HG03432 (cell line): ENCODE measurements at regions not wholly inside any gene's neighbourhood (a gene's known extent, or its start where the extent isn't known, plus 50 kb on each side); places are given as distances from the start of the nearest gene placed in this dataset.
"Not testable (repeated sequence)": the region's sequence is repeated elsewhere in the genome, so short reads cannot be mapped to it uniquely, and the experiment has no call there.

Source experiments
- ATAC-seq: cut with Tn5 transposase; IDR thresholded peaks from one replicate; pipeline ENCODE4 v1.9.1; 2021; ENCODE audit warnings: mild to moderate bottlenecking, moderate library complexity; ENCODE audit not compliant: unreplicated experiment

GRCh38 chr13:67977066-67977465 lies 746.9 kb upstream of the PCDH9 start:
- no peak for ATAC-seq

GRCh38 chr13:67971291-67971690 lies 741.2 kb upstream of the PCDH9 start:
- no peak for ATAC-seq

GRCh38 chr13:67967031-67967430 lies 736.9 kb upstream of the PCDH9 start:
- no peak for ATAC-seq

GRCh38 chr13:67966065-67966464 lies 735.9 kb upstream of the PCDH9 start:
- ATAC-seq, result no peak

DNA sequence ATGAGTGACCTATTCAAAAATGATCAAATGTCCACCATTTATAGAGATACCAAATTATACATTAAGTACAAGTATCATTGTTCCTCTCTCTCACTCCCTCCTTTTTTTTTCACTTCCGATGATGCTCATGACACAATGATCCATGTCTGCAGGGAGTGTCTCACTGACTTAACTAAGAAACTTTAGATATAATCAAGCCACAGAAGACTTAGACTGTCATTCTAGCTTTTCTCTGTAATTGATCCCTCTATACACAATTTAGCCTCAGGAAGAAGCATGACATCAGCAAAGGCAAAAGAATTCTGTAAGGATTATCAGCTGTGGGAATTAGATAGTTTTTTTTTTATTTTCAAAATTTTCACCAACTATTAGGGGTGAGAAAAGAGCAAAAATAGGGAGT lies 734.9 kb upstream of the PCDH9 start:
- no peak for ATAC-seq

DNA sequence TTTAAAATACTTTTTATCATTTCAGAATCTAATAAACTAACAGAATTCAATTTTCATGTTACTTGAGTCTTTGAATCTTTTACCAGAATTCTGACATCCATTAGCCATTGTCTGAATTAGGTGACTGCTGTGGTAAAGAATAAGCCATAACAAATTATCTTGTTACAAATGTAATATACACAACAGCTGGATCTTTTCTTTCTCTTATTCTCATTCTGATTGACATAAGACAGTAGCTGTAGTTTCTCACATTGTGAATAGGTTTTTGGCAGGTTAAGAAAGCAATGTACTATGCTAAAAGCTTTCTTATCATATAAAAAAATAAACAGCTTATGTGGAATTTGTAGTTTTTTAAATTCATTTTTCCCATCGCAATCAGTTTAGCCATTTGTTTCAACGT lies 734.0 kb upstream of the PCDH9 start:
- ATAC-seq, result no peak

DNA sequence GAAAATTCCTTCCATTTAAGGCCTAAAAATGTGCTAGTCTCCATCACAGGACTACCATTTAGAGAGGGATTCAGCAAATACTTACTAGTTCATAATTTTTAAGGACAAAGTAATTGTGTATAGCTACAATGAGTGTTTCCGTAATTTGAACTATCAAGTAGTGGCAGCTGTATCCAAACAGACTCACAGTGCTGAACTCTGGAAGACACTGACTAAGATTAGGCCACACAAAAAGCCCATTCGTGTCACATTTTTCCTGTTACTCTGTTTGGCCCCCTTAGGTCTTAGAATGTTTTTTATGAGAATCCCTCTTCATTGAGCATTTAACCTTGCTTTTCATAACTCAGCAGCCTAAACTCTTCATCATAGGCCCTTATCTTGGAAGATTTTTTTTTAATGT lies 731.2 kb upstream of the PCDH9 start:
- no peak for ATAC-seq

GRCh38 chr13:67951431-67951830 lies 721.3 kb upstream of the PCDH9 start:
- ATAC-seq, result no peak

DNA sequence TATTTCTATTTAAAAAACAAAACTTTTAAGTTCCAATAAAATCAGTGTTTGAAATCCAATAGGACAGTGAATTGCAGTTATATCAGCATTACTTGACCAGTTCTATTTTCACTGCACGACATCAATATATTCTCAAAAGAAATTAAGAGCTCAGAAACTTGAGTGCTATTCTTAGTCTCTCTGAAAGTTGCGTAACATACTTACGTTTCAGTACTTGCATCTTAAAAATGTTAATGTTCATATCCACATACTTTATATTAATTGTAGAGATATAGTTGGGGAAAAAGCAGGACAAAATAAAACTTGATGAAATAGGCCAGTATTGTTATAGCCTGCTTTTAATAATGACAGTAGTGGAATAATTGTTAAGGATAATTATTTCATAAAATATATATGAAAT lies 720.5 kb upstream of the PCDH9 start:
- ATAC-seq, result no peak

- no peak for ATAC-seq
These were observed 716.0 kb upstream of the PCDH9 start for GRCh38 chr13:67946131-67946530.

- ATAC-seq, result no peak
These were observed 713.0 kb upstream of the PCDH9 start for GRCh38 chr13:67943116-67943515.

DNA sequence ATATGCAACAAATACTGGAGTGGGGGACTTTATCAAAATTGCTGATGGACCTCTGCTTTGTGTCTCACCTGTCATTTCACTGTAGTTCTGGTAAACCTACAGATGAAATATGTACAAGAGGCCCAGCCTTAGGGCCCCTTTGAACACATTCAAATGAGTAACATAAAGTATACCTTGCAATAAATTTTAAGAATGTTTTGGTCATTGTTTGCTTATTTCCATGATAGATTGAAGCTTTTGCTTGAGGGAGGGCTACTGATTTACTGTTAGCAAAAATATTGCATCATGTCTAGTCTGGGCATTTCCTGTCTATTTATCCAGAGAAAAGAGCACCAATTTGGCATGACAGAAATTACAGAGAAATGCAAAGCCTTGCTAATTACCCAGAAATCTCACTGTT lies 705.5 kb upstream of the PCDH9 start:
- ATAC-seq, result no peak

DNA sequence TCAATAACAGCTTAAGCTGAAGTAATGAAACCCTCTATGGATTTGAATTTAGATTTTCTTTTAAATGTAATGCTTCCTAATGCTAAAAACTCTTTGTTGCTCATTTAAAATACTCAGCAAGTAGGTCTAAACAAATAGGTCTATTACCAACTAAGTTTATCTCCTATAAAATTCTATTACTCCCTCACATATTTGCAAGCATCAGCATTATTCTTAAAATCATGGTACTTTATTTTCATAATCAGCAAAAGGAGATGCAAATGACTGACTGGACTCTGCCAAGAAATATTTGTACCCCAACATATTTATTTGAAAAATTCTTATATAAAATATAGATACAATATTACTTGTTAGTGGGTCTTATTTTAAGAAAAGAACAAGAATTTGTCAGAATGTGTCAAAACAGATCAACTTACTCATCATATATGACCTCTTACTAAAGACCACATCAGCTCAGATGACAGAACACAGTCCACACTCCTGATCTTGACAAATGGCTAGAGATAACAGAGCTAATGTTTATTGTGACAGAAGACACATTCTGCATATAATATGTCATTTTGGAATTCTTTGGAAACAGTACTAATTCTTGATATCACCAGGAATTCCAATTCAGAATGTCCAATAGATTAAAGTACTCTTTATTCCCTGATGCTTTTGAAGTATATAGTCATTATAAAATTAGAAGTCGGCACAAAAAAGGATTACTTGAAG lies 704.6 kb upstream of the PCDH9 start:
- ATAC-seq, result no peak

DNA sequence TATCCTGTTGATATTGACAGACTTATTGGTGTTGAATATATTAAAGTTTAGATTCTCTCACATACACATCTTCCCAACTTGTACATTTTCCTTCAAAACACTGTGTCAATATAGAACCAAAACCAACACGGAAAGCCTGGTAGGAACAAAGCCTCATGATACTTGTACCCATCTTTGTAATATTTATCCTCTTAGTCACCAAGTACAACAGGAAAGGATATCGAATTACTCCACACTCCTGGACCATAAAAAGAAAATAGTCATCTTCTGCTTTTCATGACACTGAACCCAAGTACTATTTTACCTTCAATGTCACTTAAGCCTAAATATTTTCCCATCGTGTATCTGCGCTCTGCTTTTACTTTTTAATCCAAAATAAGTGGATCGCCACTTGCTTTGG lies 702.9 kb upstream of the PCDH9 start:
- ATAC-seq, result no peak

- no peak for ATAC-seq
These were observed 687.3 kb upstream of the PCDH9 start for GRCh38 chr13:67917291-67917987.

- no peak for ATAC-seq
These were observed 686.5 kb upstream of the PCDH9 start for GRCh38 chr13:67916650-67917049.

GRCh38 chr13:67914535-67914934 lies 684.4 kb upstream of the PCDH9 start:
- no peak for ATAC-seq

GRCh38 chr13:67902960-67903359 lies 672.8 kb upstream of the PCDH9 start:
- not testable (repeated sequence) for ATAC-seq

GRCh38 chr13:67880916-67881315 lies 650.8 kb upstream of the PCDH9 start:
- ATAC-seq, result no peak

DNA sequence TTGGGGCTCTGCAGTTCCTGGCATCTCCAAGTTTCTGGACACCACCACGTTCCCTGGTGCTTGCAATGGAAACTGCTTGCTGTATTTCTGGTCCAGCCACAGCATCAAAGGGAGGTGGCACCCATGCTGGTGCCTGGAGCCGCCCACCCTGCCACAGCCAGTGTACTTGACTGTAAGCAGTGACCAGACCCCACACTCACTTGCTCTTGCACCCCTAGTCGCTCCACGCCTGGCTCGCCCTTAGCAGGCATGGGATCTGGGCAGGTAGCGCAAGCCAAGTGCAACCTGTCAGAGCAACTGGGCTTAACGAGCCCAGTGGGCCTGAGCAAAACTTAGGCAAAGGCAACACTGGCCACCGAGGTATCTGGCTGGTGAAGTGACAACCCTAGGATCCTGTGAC lies 648.2 kb upstream of the PCDH9 start:
- ATAC-seq, result no peak

DNA sequence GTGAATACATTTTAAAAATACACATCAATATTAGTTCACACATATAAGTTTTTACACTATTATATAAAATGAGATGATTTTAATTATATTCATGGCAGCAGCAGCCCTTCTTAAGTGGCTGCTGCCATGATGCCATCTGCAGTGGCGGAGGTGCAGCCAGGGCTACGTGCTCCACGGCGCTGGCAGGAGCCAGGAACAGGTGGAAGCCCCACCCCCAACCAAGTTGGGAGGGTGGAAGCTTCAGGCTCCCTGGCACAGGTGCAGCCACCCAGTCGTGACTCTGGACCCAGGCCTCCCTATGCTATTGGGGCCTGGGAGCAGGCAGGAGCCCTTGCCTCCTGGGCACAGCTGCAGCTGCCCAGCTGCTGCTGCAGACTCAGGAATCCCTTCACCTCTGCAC lies 646.9 kb upstream of the PCDH9 start:
- ATAC-seq, result no peak

DNA sequence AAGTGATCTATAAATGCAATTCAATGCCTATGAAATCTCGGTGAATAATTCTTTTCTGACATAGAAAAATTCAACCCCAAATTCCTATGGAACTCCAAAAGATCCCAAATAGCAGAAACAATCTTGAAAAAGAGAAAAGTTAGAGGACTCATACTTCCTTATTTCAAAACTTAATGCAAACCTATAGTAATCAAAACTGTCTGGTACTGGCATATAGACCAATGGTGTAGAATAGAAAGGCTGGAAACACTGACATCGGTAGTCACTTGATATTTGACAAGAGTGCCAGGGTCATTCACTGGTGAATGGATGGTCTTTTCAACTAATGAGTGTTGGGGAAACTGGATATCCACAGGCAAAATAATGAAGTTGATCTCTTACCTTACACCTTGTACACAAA lies 637.1 kb upstream of the PCDH9 start:
- ATAC-seq, result no peak

GRCh38 chr13:67860315-67860714 lies 630.2 kb upstream of the PCDH9 start:
- ATAC-seq, result no peak
